ENCODE measurements at regions not wholly inside any gene's neighbourhood (a gene's known extent, or its start where the extent isn't known, plus 50 kb on each side); places are given as distances from the start of the nearest gene placed in this dataset.

DNA sequence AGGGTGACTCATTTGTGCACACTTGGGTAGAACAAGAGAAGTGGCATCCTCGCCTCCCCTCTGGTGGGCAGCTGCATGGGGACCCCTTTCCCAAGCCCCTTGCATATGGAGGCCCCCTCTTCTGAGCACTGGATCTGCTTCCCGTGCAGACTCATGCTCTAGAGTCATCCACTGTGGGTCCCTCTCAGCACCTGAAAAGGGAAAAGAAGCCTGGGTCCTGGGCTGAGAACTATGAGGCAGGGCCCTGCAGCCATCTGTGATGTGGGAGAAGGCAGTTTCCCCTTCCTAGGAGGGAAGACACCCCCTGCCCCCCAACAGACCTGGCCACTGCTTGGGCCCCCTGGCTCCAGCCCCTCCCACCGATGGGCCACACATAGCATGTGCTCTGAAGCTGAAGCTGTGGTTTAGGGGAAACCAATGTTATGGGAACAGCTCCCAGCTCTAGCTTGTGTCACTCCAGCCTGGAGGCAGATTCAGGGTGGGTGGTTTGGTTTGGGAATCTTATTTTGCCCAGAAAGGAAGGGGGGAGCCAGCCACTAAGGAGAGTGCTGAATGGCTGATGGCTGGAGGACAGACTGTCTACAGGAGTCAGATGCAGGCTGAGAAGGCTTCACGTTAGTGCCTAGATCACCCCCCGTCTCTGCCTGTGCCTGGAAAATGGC is 172.8 kb downstream of the GLI2 start:
- Histone ChIP-seq H3K4me2 (ENCODE audit: low read depth, low read length) (no peak overlapping the region), H3K4me1 (ENCODE audit: insufficient read depth, low read length) (no peaks in the 10 kb centered on the region), H3K4me3 (replicated peaks in 1 of 3; ENCODE audit: insufficient read depth in 1 of 3, low read depth in 2 of 3, low read length in 3 of 3) (no peak overlapping the region), H3K27me3 (ENCODE audit: control insufficient read depth in 1 of 2, insufficient read depth in 2 of 2, low read length in 2 of 2) (peaks cover 0 to 44% of the 10 kb centered on the region in 2 experiments; a peak in 4 of 5 replicates), H3K9ac (ENCODE audit: insufficient read depth, low read depth, low read length) (no peak overlapping the region), H3K36me3 (replicated peaks in 1 of 2; ENCODE audit: control insufficient read depth in 1 of 2, insufficient read depth in 2 of 2, low read length in 2 of 2) (no peaks in the 10 kb centered on the region), H4K20me1 (ENCODE audit: insufficient read depth, low read length) (no peaks in the 10 kb centered on the region), H3K27ac (ENCODE audit: extremely low read length, insufficient read depth, low read length) (no peak overlapping the region), H3K9me3 (ENCODE audit: low read length) (no peaks in the 10 kb centered on the region), H3K79me2 (ENCODE audit: insufficient read depth, low read length) (no peaks in the 10 kb centered on the region), H2AFZ (ENCODE audit: low read length) (no peak overlapping the region)
- intact Hi-C loops (cut with micrococcal nuclease; ENCODE audit: unreplicated experiment) (loop anchor here (5.0 kb wide), 1 partner anchor 39 kb away; no protein-coding TSS in a partner anchor), in situ Hi-C loops (cut with HindIII; ENCODE audit: extremely low pct_ligation_motif_present, low pct_unique_long_range_greater_than_20kb) (loop anchor here (5.0 kb wide), 1 partner anchor 39 kb away; no protein-coding TSS in a partner anchor)
- no peak for DNase-seq (ENCODE audit: low spot score)
- ChIA-PET CTCF (ENCODE audit: low intra/inter-chr PET ratio, low total read pairs) (interaction anchor here (1.4 kb wide), 2 partner anchors 41 to 163 kb away, joined by 5 read pairs; no protein-coding TSS in a partner anchor), POLR2A (no interaction called here)
- TF ChIP-seq ZNF256 (CRISPR knock-in tag; conservative IDR thresholded peaks at IDR 0.05), result no peak
- TF ChIP-seq ASH2L (IDR thresholded peaks at IDR 0.05; ENCODE audit: insufficient read length, low read depth, low read length), result no peak
- no peak for TF ChIP-seq MEF2D (CRISPR knock-in tag; IDR thresholded peaks at IDR 0.05)
- TF ChIP-seq SIX1 (CRISPR knock-in tag; IDR thresholded peaks at IDR 0.05; ENCODE audit: borderline replicate concordance), result no peak
- no peak for TF ChIP-seq FOXA3 (CRISPR knock-in tag; IDR thresholded peaks at IDR 0.05)
- no peak for TF ChIP-seq HNF1A (IDR thresholded peaks at IDR 0.05; ENCODE audit: low read depth)
- no peak for TF ChIP-seq HNF1A (CRISPR knock-in tag; IDR thresholded peaks at IDR 0.05; ENCODE audit: borderline replicate concordance)
- TF ChIP-seq ZNF572 (CRISPR knock-in tag; IDR thresholded peaks at IDR 0.05), result no peak
- no peak for TF ChIP-seq ARHGAP35 (CRISPR knock-in tag; IDR thresholded peaks at IDR 0.05; ENCODE audit: borderline replicate concordance)
- TF ChIP-seq MAZ (IDR thresholded peaks at IDR 0.05; ENCODE audit: borderline replicate concordance, low read depth, low read length), result no peak
- TF ChIP-seq MAZ (CRISPR knock-in tag; IDR thresholded peaks at IDR 0.05; ENCODE audit: low read depth), result no peak
- TF ChIP-seq, protein P1, sequence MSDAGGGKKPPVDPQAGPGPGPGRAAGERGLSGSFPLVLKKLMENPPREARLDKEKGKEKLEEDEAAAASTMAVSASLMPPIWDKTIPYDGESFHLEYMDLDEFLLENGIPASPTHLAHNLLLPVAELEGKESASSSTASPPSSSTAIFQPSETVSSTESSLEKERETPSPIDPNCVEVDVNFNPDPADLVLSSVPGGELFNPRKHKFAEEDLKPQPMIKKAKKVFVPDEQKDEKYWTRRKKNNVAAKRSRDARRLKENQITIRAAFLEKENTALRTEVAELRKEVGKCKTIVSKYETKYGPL (CRISPR knock-in tag; IDR thresholded peaks at IDR 0.05), result no peak
- no peak for TF ChIP-seq ZNF230 (CRISPR knock-in tag; IDR thresholded peaks at IDR 0.05)
- no peak for TF ChIP-seq STAT5B (CRISPR knock-in tag; IDR thresholded peaks at IDR 0.05)
- TF ChIP-seq HOXD1 (CRISPR knock-in tag; IDR thresholded peaks at IDR 0.05), result no peak
- TF ChIP-seq ZNF563 (CRISPR knock-in tag; IDR thresholded peaks at IDR 0.05), result no peak
- 22% methylated on average over 5 of the region's 5 CpGs for WGBS (ENCODE audit: low lambda C conversion rate)
- BruUV-seq (replicated peaks), result no TSS peak
- ATAC-seq, result no peak
- no peak for FAIRE-seq

Measured in HepG2 (cell line).